ENCODE measurements at regions not wholly inside any gene's neighbourhood (a gene's known extent, or its start where the extent isn't known, plus 50 kb on each side); places are given as distances from the start of the nearest gene placed in this dataset.
"Not testable (repeated sequence)": the region's sequence is repeated elsewhere in the genome, so short reads cannot be mapped to it uniquely, and the experiment has no call there.

DNA sequence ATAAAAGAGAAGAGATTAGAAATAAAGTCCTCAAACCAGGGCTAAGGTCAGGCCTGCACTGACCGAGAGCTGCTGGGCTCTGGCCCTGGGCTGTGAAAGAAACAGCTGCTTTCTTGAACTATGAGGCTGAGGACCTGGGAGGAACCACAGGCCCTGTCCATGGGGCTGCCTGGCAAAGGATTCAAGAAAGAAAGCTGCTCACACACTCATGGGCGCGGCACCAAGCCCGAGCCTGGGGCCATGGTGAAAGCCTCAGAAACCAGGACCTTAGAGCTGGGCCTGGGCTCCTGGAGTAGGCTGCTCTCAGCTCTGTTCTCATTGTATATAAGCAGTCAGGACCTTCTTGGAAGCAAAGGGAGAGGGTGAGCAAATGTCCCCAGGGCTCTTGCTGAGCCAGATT is 601.9 kb downstream of the RPIA start:
- TF ChIP-seq EZH2 (IDR thresholded peaks at IDR 0.05; ENCODE audit: borderline replicate concordance); CTCF (IDR thresholded peaks at IDR 0.05; ENCODE audit: poor library complexity); EZH2phosphoT487 (IDR thresholded peaks at IDR 0.05; ENCODE audit: low read depth, severe bottlenecking, unreplicated experiment): not testable (repeated sequence)

Data from hepatocyte (in vitro differentiated cells).